ENCODE measurements at regions not wholly inside any gene's neighbourhood (a gene's known extent, or its start where the extent isn't known, plus 50 kb on each side); places are given as distances from the start of the nearest gene placed in this dataset.

GRCh38 chr16:11447272-11447671 is 102.0 kb downstream of the RMI2 start:
- no peak for DNase-seq

DNA sequence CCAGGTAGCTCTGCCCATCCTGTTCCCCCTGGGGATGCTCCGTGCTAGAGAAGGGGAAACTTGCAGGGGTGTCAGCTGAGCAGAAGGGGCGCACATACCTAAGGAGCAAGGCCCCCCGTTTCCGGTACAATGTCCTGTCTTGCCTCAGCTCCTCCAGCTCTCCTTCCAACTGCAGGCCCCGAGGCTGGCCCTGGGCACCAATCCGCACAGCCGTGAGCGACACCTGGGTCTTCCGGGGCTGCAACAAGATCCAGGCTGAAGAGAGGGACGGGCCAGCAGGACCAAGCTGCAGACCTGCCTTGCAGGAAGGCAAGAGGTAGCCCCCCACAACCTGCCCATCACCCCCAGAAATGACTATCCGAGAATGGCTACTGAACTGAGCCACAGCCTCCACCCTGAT is 102.6 kb downstream of the RMI2 start:
- DNase-seq, result no peak

GRCh38 chr16:11448796-11449416 is 103.6 kb downstream of the RMI2 start:
- no peak for DNase-seq

- DNase-seq, result no peak
Measured at GRCh38 chr16:11449716-11450115, 104.5 kb downstream of the RMI2 start.

DNA sequence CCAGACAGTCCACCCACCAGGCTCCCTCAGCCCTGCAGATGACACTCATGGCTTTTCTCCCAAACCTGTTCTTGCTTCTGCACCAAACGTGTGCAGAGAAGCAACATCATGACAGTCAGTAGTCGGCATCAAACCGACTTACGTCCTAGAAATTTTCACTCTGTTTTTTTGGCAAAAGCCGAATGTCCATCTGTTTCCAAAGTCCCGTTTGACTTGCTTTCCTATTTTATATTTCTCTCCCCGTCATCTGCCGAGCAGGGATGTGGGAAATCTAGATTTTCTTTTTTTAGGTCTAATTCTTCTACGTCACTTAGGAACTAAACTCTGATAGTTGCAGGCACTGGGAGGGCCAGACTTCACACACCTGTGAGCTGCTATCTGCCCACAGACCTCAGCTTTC is 104.9 kb downstream of the RMI2 start:
- no peak for DNase-seq

GRCh38 chr16:11452298-11452697 is 107.0 kb downstream of the RMI2 start:
- DNase-seq, result no peak

- DNase-seq, result no peak
Measured at GRCh38 chr16:11452746-11453389, 107.6 kb downstream of the RMI2 start.

DNA sequence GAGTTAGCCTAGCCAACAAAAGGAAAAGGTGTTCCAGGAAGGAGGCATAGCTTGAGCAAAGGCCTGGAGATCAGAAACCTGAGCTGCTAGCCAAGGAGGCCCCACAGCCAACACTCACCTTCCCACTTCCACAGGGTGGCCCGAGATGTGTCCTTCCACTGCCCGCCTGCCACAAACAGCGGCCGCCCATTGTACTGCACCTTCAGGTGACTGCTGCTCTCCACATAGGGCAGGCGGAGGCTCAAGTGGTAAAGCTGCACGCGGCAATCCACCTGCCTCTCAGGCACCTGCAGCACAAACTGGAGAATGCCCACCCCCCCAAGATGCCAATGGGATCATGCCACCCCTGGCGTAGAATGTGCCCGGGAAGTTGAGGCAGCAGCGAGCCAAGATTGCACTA is 111.5 kb downstream of the RMI2 start:
- DNase-seq, result no peak

DNA sequence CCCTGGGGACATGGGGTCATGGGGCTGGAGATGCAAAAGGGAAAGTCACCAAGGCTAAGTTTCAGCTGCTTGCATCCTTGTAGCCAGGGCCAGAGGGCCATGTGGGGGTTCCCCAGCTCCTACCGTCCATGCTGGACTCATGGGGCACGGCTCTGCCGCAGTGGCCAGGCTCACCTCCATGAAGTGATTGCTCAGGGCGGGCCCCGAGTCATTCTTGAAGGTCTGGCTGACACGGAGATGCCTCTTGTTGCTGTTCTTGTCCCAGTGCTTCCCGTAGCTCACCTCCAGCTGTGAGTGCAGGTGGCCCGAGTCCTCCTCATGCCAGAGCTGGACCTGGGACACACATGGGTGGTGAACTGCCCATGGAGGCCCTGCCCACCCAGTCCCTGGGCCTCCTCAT is 114.5 kb downstream of the RMI2 start:
- no peak for DNase-seq

DNA sequence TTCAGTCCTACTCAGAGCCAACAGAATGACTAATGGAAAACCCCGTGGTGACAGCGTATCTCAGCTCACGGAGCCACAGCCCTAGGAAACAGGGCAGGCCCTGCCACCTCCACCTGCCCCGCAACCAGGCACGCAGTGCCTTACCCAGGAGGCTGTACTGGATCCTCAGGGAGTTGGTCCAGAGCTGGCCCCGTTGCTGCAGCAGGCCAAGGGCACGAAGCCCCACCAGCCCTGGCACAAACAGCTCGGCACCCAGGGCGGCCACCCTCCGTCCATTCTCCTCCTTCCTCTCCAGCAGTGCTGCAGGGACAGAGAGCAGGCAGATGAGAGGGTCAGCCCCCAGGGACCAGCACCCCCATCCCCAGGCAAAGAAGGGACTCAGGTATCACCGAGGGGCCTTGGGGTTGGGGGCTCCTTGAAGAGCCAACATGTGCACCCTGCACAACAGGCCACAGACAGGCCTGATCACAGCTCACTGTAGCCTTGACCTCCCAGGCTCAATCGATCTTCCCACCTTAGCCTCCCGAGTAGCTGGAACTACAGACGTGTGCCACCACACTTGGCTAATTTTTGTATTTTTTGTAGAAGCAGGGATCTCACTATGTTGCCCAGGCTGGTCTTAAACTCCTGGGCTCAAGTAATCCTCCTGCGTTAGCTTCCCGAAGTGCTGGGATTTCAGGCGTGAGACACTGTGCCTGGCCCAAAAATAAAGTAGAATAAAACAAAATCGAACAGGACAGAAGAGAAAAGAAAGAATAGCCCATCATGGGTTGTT is 115.7 kb downstream of the RMI2 start:
- no peak for DNase-seq

GRCh38 chr16:11461595-11461990 is 116.3 kb downstream of the RMI2 start:
- DNase-seq, result no peak

DNA sequence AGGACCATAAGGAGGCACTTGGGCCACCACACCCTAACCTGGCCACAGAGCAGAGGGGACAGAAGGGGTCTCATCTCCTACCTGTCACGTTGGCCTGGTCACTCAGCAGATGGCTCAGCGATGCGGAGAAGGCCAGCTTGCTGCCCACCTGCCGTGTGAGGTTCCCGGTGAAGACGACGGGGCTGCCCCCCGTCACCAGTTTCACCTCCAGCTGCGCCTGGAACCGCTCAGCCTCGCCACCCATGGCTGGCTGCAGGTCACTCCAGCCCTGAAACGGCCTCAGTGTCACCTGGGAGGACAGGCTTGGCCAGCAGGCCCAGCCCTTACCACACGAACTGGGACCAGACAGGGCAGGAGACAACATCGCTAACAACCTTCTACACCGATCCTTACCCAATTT is 116.8 kb downstream of the RMI2 start:
- DNase-seq, result no peak

GRCh38 chr16:11462861-11463260 is 117.6 kb downstream of the RMI2 start:
- no peak for DNase-seq

DNA sequence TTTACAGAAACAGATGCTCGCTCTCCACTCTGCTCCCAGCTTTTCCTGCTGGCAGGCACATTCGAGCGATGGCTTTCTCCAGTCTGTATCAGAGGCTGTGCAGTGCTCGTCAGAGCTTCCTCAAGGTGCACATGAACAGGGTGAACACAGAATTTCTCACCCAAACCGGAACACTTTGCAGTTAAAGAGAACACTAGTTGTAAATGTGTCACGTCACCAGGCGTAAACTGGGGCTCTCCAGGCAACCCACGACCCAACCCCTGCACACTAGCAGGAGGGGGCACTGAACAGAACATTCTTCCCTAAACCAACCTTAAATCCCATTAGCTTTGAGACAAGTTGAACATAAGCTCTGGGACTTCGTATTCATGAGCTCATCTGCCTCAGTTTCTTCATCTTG is 119.0 kb downstream of the RMI2 start:
- no peak for DNase-seq

DNA sequence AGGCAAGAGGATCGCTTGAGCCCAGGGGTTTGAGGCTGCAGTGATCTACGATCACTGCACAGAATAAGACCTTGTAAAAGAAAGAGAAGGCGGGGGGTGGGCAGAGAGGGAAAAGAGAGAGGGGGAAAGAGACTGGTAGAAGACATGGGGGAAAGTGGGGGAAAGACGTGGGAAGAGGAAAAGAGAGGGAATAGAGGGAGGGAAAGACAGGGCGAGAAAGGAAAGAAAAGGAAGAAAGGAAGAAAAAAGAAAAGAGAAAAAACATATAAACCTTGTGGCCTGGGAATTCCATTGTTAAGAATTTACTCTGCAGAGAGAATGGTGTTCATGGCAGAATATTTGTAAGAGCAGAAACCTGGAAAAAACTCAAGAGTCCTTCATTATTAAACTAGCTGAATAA is 120.4 kb downstream of the RMI2 start:
- no peak for DNase-seq

DNA sequence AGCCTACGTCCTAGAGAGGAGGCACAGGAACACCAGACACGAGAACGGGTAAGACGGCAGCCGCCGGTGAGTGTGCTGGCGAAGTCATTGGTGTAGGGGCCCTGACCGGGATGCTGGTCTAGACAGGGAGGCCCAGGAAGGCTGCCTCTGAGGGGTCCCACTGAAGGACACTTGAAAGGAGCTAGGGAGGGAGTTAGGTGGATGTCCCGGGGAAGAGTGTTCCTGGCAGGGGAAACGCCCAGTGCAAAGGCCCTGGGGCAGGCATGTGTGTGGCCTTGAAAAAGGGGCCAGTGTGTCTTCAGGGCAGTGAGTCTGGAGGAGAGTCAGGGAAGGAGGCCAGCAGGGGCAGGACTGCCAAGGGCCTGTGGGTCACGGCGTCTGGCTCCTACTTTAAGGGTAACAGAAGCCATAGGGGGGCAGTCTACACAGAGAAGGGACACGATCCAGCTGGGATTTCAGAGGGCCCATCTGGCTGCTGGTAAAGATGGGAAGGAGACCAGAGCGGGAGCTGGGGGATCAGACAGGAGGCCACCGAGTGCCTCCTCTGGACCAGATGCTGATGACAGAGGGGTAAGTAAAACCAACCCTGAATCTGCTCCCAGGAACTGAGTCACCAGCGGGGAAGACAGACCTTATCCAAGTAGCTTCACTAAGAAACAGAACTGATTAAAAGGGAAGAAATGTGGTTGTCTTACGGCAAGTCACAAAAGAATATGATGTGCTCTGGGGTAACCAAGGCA is 115.9 kb downstream of the LITAF start:
- DNase-seq, result no peak

DNA sequence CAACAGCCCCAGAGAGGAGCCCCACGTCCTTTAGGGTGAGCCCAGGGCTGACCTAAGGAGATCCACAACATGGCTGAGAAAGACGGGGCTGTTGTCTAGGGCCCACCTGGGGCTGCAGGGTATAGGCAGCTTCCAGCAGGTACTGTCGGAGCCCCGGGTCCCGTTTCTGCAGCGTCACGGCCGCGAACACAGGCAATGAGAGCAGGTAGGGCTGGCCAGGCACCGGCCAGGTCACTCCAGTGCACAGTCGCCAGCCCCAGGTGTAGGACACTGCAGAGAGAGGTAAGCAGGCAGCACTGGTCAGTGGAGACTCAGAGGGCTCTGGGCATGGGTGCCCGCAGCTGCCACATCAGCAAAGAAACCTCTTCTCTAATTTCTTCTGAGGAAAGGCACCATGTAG is 115.2 kb downstream of the LITAF start:
- DNase-seq, result no peak

DNA sequence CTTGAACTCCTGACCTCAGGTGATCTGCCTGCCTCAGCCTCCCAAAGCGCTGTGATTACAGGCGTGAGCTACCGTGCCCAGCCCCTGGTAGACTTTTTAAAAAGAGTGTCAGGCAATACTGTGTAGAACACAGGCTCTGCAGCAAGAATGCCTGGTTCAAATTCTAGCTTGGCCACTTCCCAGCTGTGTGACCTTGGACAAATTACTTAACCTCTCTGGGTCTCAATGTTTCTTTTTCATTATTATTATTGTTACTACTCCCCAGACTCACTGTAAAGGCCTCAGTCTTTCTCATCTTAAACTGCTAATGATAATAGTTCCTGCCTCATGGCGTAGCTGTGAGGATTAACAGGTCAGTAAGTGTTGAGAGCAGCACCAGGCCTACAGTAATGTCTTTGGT is 114.3 kb downstream of the LITAF start:
- no peak for DNase-seq

DNA sequence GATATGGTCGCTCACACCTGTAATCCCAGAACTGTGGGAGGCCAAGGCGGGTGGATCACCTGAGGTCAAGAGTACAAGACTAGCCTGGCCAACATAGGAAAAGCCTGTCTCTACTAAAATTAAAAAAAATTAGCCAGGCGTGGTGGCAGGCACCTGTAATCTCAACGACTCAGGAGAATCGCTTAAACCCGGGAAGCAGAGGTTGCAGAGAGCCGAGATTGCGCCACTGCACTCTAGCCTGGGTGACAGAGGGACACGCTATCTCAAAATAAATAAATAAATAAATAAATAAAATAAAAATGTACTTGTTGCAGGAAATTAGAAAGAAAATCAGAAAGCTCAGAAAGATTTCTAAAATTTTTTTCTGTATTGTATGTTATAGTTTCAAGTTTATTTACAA is 113.9 kb downstream of the LITAF start:
- DNase-seq, result no peak

DNA sequence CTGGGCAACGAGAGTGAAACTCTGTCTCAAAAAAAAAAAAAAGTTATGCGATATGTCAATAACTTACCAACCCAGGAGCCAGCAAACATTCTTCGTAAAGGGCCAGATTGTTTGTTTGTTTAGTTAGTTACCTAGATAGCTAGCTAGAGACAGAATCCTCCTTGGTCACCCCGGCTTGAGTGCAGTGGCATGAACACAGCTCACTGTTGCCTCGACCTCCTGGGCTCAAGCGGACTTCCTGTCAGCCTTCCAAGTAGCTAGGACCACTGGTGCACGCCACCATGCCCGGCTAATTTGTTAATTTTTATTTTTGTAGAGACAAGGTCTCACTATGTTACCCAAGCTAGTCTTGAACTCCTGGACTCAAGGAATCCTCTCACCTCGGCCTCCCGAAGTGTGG is 113.0 kb downstream of the LITAF start:
- DNase-seq, result no peak

DNA sequence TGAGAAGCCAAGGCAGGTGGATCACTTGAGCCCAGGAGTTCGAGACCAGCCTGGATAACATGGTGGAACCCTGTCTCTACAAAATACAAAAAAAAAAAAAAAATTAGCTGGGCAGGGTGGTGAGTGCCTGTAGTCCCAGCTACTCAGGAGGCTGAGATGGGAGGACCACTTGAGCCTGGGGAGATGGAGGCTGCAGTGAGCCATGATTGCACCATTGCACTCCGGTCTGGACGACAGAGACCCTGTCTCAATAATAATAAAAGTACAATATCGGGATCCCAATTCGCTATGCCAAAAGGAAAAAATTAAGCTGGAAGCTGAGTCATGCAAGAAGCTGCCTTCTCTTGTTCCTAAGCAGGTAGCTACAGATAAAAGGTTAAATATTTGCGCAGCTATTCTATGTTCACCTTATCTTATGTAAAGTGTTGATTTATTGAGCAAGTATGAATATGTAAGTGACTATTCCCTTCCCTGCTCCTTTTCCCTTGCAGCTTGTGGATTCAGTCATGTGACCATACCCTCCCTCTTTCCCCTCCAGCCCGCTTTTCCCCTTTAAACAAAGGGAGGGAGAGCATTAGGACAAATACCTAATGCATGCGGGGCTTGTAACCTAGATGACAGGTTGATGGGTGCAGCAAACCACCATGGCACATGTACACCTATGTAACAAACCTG is 112.0 kb downstream of the LITAF start:
- no peak for DNase-seq

DNA sequence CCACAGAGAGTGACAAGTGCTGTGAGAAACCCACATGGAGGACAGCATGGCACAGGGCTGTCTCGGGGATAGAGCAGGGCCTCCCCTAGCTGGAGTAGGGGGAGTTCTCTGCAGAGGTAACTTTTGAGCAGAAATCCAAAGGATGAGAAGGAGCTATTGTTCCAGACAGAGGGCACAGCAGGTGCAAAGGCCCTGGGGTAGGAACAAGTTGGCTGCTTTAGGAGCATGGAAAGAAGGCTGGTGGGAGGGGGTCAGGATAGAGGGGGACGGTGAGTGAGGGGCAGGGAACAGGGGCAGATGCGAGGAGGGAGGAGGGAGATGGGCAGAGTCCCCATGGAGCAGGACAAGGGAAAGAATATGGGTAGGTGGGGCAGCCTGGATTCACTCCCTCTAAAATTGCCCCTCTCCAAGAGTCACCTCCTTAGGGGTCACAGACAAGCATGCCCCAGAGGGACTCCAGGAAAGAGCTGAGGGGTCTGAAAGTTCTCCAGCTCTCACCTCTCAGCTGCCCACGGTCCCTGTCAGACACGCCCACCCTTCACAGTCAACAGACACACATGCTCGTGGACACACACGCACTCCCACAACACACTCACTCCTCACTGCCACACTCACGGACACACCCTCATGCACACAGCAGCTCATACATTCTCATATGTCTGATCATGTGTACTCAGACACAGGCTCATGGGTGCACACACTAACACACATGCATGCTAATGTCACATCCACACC is 110.7 kb downstream of the LITAF start:
- DNase-seq, result no peak

Measured in activated effector memory CD4-positive, alpha-beta T cell treated with Interleukin-2 at 50 U/mL for 16 hours (primary cell).